GM19099 (cell line): ENCODE measurements at regions not wholly inside any gene's neighbourhood (a gene's known extent, or its start where the extent isn't known, plus 50 kb on each side); places are given as distances from the start of the nearest gene placed in this dataset.

Experiments
- POLR2A ChIP-seq: IDR thresholded peaks from 3 replicates; pipeline ENCODE4 v1.6.1; 2011; ENCODE audit warnings: low read depth; ENCODE audit not compliant: insufficient read length; ENCODE audit errors: extremely low read depth

- TF ChIP-seq POLR2A: no peak
Measured at GRCh38 chr19:27738569-27739193, 1474.3 kb downstream of the UQCRFS1 start.

GRCh38 chr19:27736225-27736624, 1476.7 kb downstream of the UQCRFS1 start:
- TF ChIP-seq POLR2A: no peak

GRCh38 chr19:27735314-27735713, 1477.6 kb downstream of the UQCRFS1 start:
- TF ChIP-seq POLR2A: no peak

GRCh38 chr19:27734496-27735220, 1478.3 kb downstream of the UQCRFS1 start:
- TF ChIP-seq POLR2A: no peak

GRCh38 chr19:27733551-27734266, 1479.2 kb downstream of the UQCRFS1 start:
- no peak for TF ChIP-seq POLR2A

GRCh38 chr19:27729332-27729731, 1483.6 kb downstream of the UQCRFS1 start:
- TF ChIP-seq POLR2A: no peak

GRCh38 chr19:27722625-27723024, 1490.3 kb downstream of the UQCRFS1 start:
- TF ChIP-seq POLR2A: no peak

GRCh38 chr19:27720155-27720554, 1492.8 kb downstream of the UQCRFS1 start:
- TF ChIP-seq POLR2A: no peak

- TF ChIP-seq POLR2A: no peak
Measured at GRCh38 chr19:27719034-27719433, 1493.9 kb downstream of the UQCRFS1 start.

- no peak for TF ChIP-seq POLR2A
Measured at GRCh38 chr19:27718234-27718633, 1494.7 kb downstream of the UQCRFS1 start.

GRCh38 chr19:27717825-27718224, 1495.1 kb downstream of the UQCRFS1 start:
- no peak for TF ChIP-seq POLR2A

GRCh38 chr19:27716922-27717321, 1496.0 kb downstream of the UQCRFS1 start:
- no peak for TF ChIP-seq POLR2A

GRCh38 chr19:27714857-27715256, 1498.1 kb downstream of the UQCRFS1 start:
- no peak for TF ChIP-seq POLR2A

- TF ChIP-seq POLR2A: no peak
Measured at GRCh38 chr19:27709496-27709895, 1503.5 kb downstream of the UQCRFS1 start.

GRCh38 chr19:27705896-27706295, 1507.1 kb downstream of the UQCRFS1 start:
- TF ChIP-seq POLR2A: no peak
